Gastrocnemius medialis (tissue), 4 donors: ENCODE measurements at regions not wholly inside any gene's neighbourhood (a gene's known extent, or its start where the extent isn't known, plus 50 kb on each side); places are given as distances from the start of the nearest gene placed in this dataset.

Source experiments
- ATAC-seq, 2 donors: fragments of 150-250 bp; one replicate each; pipeline ENCODE4 v1.9.1; 2016
- DNase-seq, 2 donors: peaks; one replicate each; pipeline ENCODE4 v3.0.0-alpha.2; 2019
- H3K27ac ChIP-seq, 4 donors: fragments of 200-600 bp; sonication (generic); 1 replicate in 1 of 4; 2 replicates in 3 of 4; pipeline ENCODE4 v1.5.1; 2016 to 2018; ENCODE audit warnings: mild to moderate bottlenecking in 2 of 4, moderate library complexity in 1 of 4
- H3K27me3 ChIP-seq, 3 donors: fragments of 200-600 bp; sonication (generic) in 2 of 3; 1 replicate in 1 of 3; 2 replicates in 2 of 3; pipeline versions ENCODE4 v1.5.1 to v1.6.0; 2016 to 2019; ENCODE audit warnings: mild to moderate bottlenecking in 1 of 3, moderate library complexity in 1 of 3
- H3K36me3 ChIP-seq, 2 donors: fragments of 200-600 bp; sonication (generic) in 1 of 2; one replicate each; pipeline ENCODE4 v1.5.1; 2017 to 2018
- H3K4me1 ChIP-seq, 2 donors: fragments of 200-600 bp; sonication (generic) in 1 of 2; one replicate each; pipeline ENCODE4 v1.5.1; 2016 to 2017; ENCODE audit warnings: mild to moderate bottlenecking in 2 of 2
- H3K4me3 ChIP-seq, 4 donors: fragments of 200-600 bp; sonication (generic) in 3 of 4; 1 replicate in 1 of 4; 2 replicates in 3 of 4; pipeline ENCODE4 v1.5.1; 2016 to 2019; ENCODE audit warnings: mild to moderate bottlenecking in 2 of 4
- H3K9me3 ChIP-seq, 3 donors: fragments of 200-600 bp; sonication (generic) in 2 of 3; 1 replicate in 1 of 3; 2 replicates in 2 of 3; pipeline ENCODE4 v1.5.1; 2016 to 2019
- POLR2A ChIP-seq, 2 donors: fragments of 450-650 bp; IDR thresholded peaks; one replicate each; pipeline ENCODE4 v1.6.1; 2017; ENCODE audit warnings: antibody characterized with exemption in 2 of 2, mild to moderate bottlenecking in 2 of 2, moderate library complexity in 2 of 2
- in situ Hi-C, 4 donors: fragments of 200-750 bp; cut with MboI; loops; one replicate each; pipeline versions ENCODE4 v1.15.0 to v1.8.0; 2017; ENCODE audit warnings: low sequenced_read_pairs in 4 of 4
- intact Hi-C: fragments of 100-400 bp; cut with DNase I; formaldehyde crosslinking; loops from one replicate; pipeline ENCODE4 v1.15.1; 2023; ENCODE audit warnings: low total_unique reads
- TF ChIP-seq, protein P1 (sequence below), 5 experiments: fragments of 450-650 bp in 3 of 5; fragments of 200-600 bp in 2 of 5; sonication (generic) in 2 of 5; IDR thresholded peaks in 4 of 5; conservative IDR thresholded peaks in 1 of 5; 1 replicate in 4 of 5; 2 replicates in 1 of 5; pipeline ENCODE4 v1.5.1; 2016 to 2019; ENCODE audit warnings: antibody characterized with exemption in 5 of 5, mild to moderate bottlenecking in 3 of 5, moderate library complexity in 3 of 5

- Histone ChIP-seq H3K4me3 (no peak overlapping the region), H3K27ac (no peak overlapping the region), H3K36me3 (no peaks in the 10 kb centered on the region), H3K4me1 (peaks cover 0 to 9% of the 10 kb centered on the region in 2 donors), H3K9me3 (no peaks in the 10 kb centered on the region), H3K27me3 (no peaks in the 10 kb centered on the region)
- no peak for ATAC-seq
- in situ Hi-C loops: no loop called here
- TF ChIP-seq, protein P1, sequence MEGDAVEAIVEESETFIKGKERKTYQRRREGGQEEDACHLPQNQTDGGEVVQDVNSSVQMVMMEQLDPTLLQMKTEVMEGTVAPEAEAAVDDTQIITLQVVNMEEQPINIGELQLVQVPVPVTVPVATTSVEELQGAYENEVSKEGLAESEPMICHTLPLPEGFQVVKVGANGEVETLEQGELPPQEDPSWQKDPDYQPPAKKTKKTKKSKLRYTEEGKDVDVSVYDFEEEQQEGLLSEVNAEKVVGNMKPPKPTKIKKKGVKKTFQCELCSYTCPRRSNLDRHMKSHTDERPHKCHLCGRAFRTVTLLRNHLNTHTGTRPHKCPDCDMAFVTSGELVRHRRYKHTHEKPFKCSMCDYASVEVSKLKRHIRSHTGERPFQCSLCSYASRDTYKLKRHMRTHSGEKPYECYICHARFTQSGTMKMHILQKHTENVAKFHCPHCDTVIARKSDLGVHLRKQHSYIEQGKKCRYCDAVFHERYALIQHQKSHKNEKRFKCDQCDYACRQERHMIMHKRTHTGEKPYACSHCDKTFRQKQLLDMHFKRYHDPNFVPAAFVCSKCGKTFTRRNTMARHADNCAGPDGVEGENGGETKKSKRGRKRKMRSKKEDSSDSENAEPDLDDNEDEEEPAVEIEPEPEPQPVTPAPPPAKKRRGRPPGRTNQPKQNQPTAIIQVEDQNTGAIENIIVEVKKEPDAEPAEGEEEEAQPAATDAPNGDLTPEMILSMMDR (IDR thresholded peaks at IDR 0.05 in 4 of 5, conservative IDR thresholded peaks at IDR 0.05 in 1 of 5): no peak
- no peak for TF ChIP-seq POLR2A (IDR thresholded peaks at IDR 0.05)
- intact Hi-C loops: no loop called here
- no peak for DNase-seq
Measured at GRCh38 chr21:28234326-28234725, 758.4 kb downstream of the LTN1 start.

DNA sequence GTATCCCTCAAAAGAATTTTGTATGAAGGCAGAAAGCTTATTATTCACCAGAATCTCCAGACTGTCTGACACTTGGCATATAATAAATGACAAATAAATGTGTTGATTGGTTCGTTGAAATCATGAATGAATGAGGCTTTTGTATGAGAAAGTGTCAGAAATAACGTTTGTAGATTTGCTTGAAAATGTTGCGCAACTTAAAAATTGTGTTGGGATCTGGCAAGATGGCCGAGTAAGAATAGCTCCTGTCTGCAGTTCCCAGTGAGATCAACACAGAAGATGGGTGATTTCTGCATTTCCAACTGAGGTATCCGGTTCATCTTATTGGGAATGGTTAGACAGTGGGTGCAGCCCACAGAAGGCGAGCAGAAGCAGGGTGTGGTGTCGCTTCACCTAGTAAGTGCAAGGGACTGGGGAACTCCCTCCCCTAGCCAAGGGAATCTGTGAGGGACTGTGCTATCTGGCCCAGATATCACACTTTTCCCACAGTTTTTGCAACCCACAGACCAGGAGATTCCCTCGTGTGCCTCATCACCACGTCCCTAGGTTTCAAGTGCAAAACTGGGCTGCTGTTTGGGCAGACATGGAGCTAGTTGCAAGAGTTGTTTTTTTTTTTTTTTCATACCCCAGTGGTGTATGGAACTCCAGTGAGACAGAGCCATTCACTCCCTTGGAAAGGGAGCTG lies 759.0 kb downstream of the LTN1 start:
- no peak for DNase-seq
- intact Hi-C loops: no loop called here
- Histone ChIP-seq H3K36me3 (no peaks in the 10 kb centered on the region), H3K9me3 (no peaks in the 10 kb centered on the region), H3K27me3 (no peaks in the 10 kb centered on the region), H3K4me3 (no peak overlapping the region), H3K27ac (no peak overlapping the region), H3K4me1 (peaks cover 0 to 3% of the 10 kb centered on the region in 2 donors)
- TF ChIP-seq, protein P1 (IDR thresholded peaks at IDR 0.05 in 4 of 5, conservative IDR thresholded peaks at IDR 0.05 in 1 of 5): no peak
- no peak for TF ChIP-seq POLR2A (IDR thresholded peaks at IDR 0.05)
- no peak for ATAC-seq
- in situ Hi-C loops: no loop called here

- no peak overlapping the region for H3K27ac ChIP-seq
- H3K36me3 ChIP-seq: no peaks in the 10 kb centered on the region
- no peaks in the 10 kb centered on the region for H3K4me1 ChIP-seq
- no peaks in the 10 kb centered on the region for H3K9me3 ChIP-seq
- no peak overlapping the region for H3K4me3 ChIP-seq
- intact Hi-C loops (no loop called here), in situ Hi-C loops (no loop called here)
- DNase-seq: no peak
- ATAC-seq: no peak
- TF ChIP-seq, protein P1 (IDR thresholded peaks at IDR 0.05 in 4 of 5, conservative IDR thresholded peaks at IDR 0.05 in 1 of 5): no peak
- TF ChIP-seq POLR2A (IDR thresholded peaks at IDR 0.05): no peak
- no peaks in the 10 kb centered on the region for H3K27me3 ChIP-seq
Measured at GRCh38 chr21:28230559-28230958, 762.1 kb downstream of the LTN1 start.

GRCh38 chr21:28229814-28230213 lies 762.9 kb downstream of the LTN1 start:
- Histone ChIP-seq H3K27me3 (no peaks in the 10 kb centered on the region), H3K36me3 (no peaks in the 10 kb centered on the region), H3K9me3 (no peaks in the 10 kb centered on the region), H3K27ac (no peak overlapping the region), H3K4me3 (no peak overlapping the region), H3K4me1 (no peaks in the 10 kb centered on the region)
- intact Hi-C loops: no loop called here
- in situ Hi-C loops: no loop called here
- TF ChIP-seq, protein P1 (IDR thresholded peaks at IDR 0.05 in 4 of 5, conservative IDR thresholded peaks at IDR 0.05 in 1 of 5): no peak
- TF ChIP-seq POLR2A (IDR thresholded peaks at IDR 0.05): no peak
- DNase-seq (no peak), ATAC-seq (no peak)

DNA sequence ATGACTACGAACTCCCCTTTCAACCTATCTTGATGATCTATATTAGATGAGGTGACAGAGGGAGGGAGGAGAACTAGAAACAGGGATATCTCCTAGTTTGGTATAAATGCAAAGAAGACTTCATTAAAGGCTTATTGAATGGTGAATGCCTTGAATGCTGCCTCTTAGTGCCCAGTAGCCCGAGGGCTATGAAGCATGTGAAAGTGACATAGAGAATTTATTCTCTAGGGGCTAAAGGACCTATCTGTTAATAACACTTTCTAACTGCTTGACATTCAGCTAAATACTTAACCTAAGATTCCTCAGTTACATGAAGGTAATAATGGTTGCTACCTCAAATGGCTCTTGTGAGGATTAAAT lies 764.1 kb downstream of the LTN1 start:
- in situ Hi-C loops: no loop called here
- no peaks in the 10 kb centered on the region for H3K4me1 ChIP-seq
- no peak for ATAC-seq
- intact Hi-C loops: no loop called here
- no peak for TF ChIP-seq POLR2A (IDR thresholded peaks at IDR 0.05)
- TF ChIP-seq, protein P1 (IDR thresholded peaks at IDR 0.05 in 4 of 5, conservative IDR thresholded peaks at IDR 0.05 in 1 of 5): no peak
- H3K36me3 ChIP-seq: no peaks in the 10 kb centered on the region
- H3K27ac ChIP-seq: no peak overlapping the region
- H3K27me3 ChIP-seq: no peaks in the 10 kb centered on the region
- no peaks in the 10 kb centered on the region for H3K9me3 ChIP-seq
- H3K4me3 ChIP-seq: no peak overlapping the region
- DNase-seq: no peak
